ENCODE measurements at regions not wholly inside any gene's neighbourhood (a gene's known extent, or its start where the extent isn't known, plus 50 kb on each side); places are given as distances from the start of the nearest gene placed in this dataset.
A peak's percentile ranks its signal among the peaks of the same experiment; 100 is the strongest.

GRCh38 chr6:44735630-44735963, 348.1 kb downstream of the CDC5L start:
- Mint-ChIP-seq H3K9me3 (no peaks in the 10 kb centered on the region), H3K4me3 (no peak overlapping the region), H3K27ac (peak overlapping the region in 1 of 7 donors; percentile 54), H3K4me1 (peaks cover 0 to 5% (median under 1%) of the 10 kb centered on the region in 4 donors), H3K36me3 (no peaks in the 10 kb centered on the region), H3K27me3 (no peaks in the 10 kb centered on the region)
- ChIA-PET CTCF (ENCODE audit: partially characterized antibody) (no interaction called here), POLR2A (ENCODE audit: partially characterized antibody) (no interaction called here)
- DNase-seq, result no peak
- H3K36me3 ChIP-seq (ENCODE audit: insufficient read depth, low read length), result no peaks in the 10 kb centered on the region
- H3K4me3 ChIP-seq (ENCODE audit: low read length in 2 of 2), result no peak overlapping the region
- no peaks in the 10 kb centered on the region for H3K27me3 ChIP-seq (ENCODE audit: insufficient read depth, low read length)
- intact Hi-C loops (cut with micrococcal nuclease), result no loop called here
- H3K9me3 ChIP-seq (ENCODE audit: control insufficient read depth in 1 of 2, low read length in 2 of 2), result no peaks in the 10 kb centered on the region
- H3K4me1 ChIP-seq (ENCODE audit: insufficient read depth, low read length), result no peaks in the 10 kb centered on the region
- no peak overlapping the region for H3K27ac ChIP-seq (ENCODE audit: low read depth, low read length)

DNA sequence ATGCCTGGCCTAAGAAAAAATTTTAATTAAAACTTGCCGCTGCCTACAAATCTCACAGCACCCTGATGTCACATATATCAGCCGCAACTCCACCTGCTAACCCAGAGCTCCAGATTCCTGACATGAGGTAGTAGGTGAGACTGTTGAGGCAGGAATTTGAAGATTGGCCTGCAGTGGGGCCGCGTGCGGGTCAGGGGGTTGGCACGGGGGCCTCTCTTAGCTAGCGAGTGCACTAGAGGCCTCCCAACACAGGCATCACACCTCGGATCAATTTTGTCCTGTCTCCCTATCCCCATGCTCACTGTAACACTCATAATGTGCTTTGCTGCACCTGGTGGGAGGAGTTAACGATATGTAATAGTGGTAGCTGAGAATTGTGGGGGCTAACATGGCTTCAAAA, 349.8 kb downstream of the CDC5L start:
- no peaks in the 10 kb centered on the region for H3K27me3 Mint-ChIP-seq
- Histone ChIP-seq H3K27ac (ENCODE audit: low read depth, low read length) (no peak overlapping the region), H3K27me3 (ENCODE audit: insufficient read depth, low read length) (no peaks in the 10 kb centered on the region), H3K9me3 (ENCODE audit: control insufficient read depth in 1 of 2, low read length in 2 of 2) (no peaks in the 10 kb centered on the region), H3K4me3 (ENCODE audit: low read length in 2 of 2) (no peak overlapping the region), H3K36me3 (ENCODE audit: insufficient read depth, low read length) (no peaks in the 10 kb centered on the region), H3K4me1 (ENCODE audit: insufficient read depth, low read length) (no peaks in the 10 kb centered on the region)
- intact Hi-C loops (cut with micrococcal nuclease), result no loop called here
- no peak overlapping the region for H3K4me3 Mint-ChIP-seq
- H3K9me3 Mint-ChIP-seq, result no peaks in the 10 kb centered on the region
- peaks cover 0 to 9% (median under 1%) of the 10 kb centered on the region in 4 donors for H3K4me1 Mint-ChIP-seq
- CTCF ChIA-PET (ENCODE audit: partially characterized antibody), result no interaction called here
- DNase-seq, result no peak
- H3K27ac Mint-ChIP-seq, result no peak overlapping the region
- H3K36me3 Mint-ChIP-seq, result no peaks in the 10 kb centered on the region
- POLR2A ChIA-PET (ENCODE audit: partially characterized antibody), result no interaction called here

- DNase-seq, result no peak
- Histone ChIP-seq H3K4me3 (ENCODE audit: low read length in 2 of 2) (no peak overlapping the region), H3K36me3 (ENCODE audit: insufficient read depth, low read length) (no peaks in the 10 kb centered on the region), H3K27ac (ENCODE audit: low read depth, low read length) (no peak overlapping the region), H3K9me3 (ENCODE audit: control insufficient read depth in 1 of 2, low read length in 2 of 2) (no peaks in the 10 kb centered on the region), H3K4me1 (ENCODE audit: insufficient read depth, low read length) (no peaks in the 10 kb centered on the region), H3K27me3 (ENCODE audit: insufficient read depth, low read length) (no peaks in the 10 kb centered on the region)
- CTCF ChIA-PET (ENCODE audit: partially characterized antibody), result no interaction called here
- POLR2A ChIA-PET (ENCODE audit: partially characterized antibody), result no interaction called here
- Mint-ChIP-seq H3K36me3 (no peaks in the 10 kb centered on the region), H3K9me3 (no peaks in the 10 kb centered on the region), H3K4me1 (peaks cover 0 to 9% (median under 1%) of the 10 kb centered on the region in 4 donors), H3K27ac (peak overlapping the region in 1 of 7 donors; percentile 8), H3K27me3 (no peaks in the 10 kb centered on the region), H3K4me3 (no peak overlapping the region)
- intact Hi-C loops (cut with micrococcal nuclease), result no loop called here
Observed at GRCh38 chr6:44737829-44738528, 350.5 kb downstream of the CDC5L start.

DNA sequence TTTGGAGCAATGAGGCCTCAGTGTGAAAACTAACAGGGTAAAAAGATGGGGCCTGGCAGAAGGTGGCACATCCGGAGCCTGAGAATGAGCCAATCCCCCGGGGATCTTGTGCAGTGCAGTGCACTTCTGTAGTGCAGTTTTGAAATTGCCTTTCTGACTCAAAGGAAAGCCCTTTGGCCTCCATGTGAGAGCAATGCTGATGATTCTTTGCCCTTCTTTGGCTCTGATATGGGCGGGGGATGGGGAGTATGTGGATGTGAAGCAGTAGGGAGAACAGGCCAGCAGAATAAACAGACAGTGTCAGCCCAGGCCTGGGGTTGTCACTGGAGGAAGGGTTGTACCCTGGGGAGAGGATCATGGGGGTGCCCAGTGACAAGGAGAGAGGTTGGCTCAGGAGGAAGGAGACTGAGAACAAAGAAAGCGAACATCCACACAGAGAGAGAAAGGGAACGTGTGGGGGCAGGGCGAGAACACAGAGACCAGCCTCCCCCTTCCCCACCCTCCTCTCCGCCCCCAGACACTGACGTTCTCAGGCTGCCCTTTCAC, 351.2 kb downstream of the CDC5L start:
- Mint-ChIP-seq H3K4me3 (no peak overlapping the region), H3K27me3 (no peaks in the 10 kb centered on the region), H3K27ac (peak overlapping the region in 1 of 7 donors; percentile 25), H3K9me3 (no peaks in the 10 kb centered on the region), H3K36me3 (no peaks in the 10 kb centered on the region), H3K4me1 (peaks cover 0 to 9% (median under 1%) of the 10 kb centered on the region in 4 donors)
- Histone ChIP-seq H3K4me3 (ENCODE audit: low read length in 2 of 2) (no peak overlapping the region), H3K27me3 (ENCODE audit: insufficient read depth, low read length) (no peaks in the 10 kb centered on the region), H3K27ac (ENCODE audit: low read depth, low read length) (no peak overlapping the region), H3K4me1 (ENCODE audit: insufficient read depth, low read length) (no peaks in the 10 kb centered on the region), H3K36me3 (ENCODE audit: insufficient read depth, low read length) (no peaks in the 10 kb centered on the region), H3K9me3 (ENCODE audit: control insufficient read depth in 1 of 2, low read length in 2 of 2) (no peaks in the 10 kb centered on the region)
- DNase-seq, result no peak
- POLR2A ChIA-PET (ENCODE audit: partially characterized antibody), result no interaction called here
- CTCF ChIA-PET (ENCODE audit: partially characterized antibody), result no interaction called here
- intact Hi-C loops (cut with micrococcal nuclease), result no loop called here

GRCh38 chr6:44739181-44739580, 351.7 kb downstream of the CDC5L start:
- no peaks in the 10 kb centered on the region for H3K9me3 Mint-ChIP-seq
- no peak for DNase-seq
- ChIA-PET CTCF (ENCODE audit: partially characterized antibody) (no interaction called here), POLR2A (ENCODE audit: partially characterized antibody) (no interaction called here)
- H3K4me3 Mint-ChIP-seq, result no peak overlapping the region
- H3K27ac Mint-ChIP-seq, result no peak overlapping the region
- H3K4me1 Mint-ChIP-seq, result peaks cover 0 to 9% (median under 1%) of the 10 kb centered on the region in 4 donors
- Histone ChIP-seq H3K4me1 (ENCODE audit: insufficient read depth, low read length) (no peaks in the 10 kb centered on the region), H3K36me3 (ENCODE audit: insufficient read depth, low read length) (no peaks in the 10 kb centered on the region), H3K9me3 (ENCODE audit: control insufficient read depth in 1 of 2, low read length in 2 of 2) (no peaks in the 10 kb centered on the region), H3K27me3 (ENCODE audit: insufficient read depth, low read length) (no peaks in the 10 kb centered on the region), H3K4me3 (ENCODE audit: low read length in 2 of 2) (no peak overlapping the region), H3K27ac (ENCODE audit: low read depth, low read length) (no peak overlapping the region)
- no peaks in the 10 kb centered on the region for H3K27me3 Mint-ChIP-seq
- intact Hi-C loops (cut with micrococcal nuclease), result no loop called here
- no peaks in the 10 kb centered on the region for H3K36me3 Mint-ChIP-seq

GRCh38 chr6:44740566-44741120, 353.1 kb downstream of the CDC5L start:
- no peaks in the 10 kb centered on the region for H3K36me3 Mint-ChIP-seq
- Histone ChIP-seq H3K4me1 (ENCODE audit: insufficient read depth, low read length) (no peaks in the 10 kb centered on the region), H3K4me3 (ENCODE audit: low read length in 2 of 2) (no peak overlapping the region), H3K27ac (ENCODE audit: low read depth, low read length) (no peak overlapping the region), H3K36me3 (ENCODE audit: insufficient read depth, low read length) (no peaks in the 10 kb centered on the region), H3K9me3 (ENCODE audit: control insufficient read depth in 1 of 2, low read length in 2 of 2) (no peaks in the 10 kb centered on the region), H3K27me3 (ENCODE audit: insufficient read depth, low read length) (no peaks in the 10 kb centered on the region)
- H3K9me3 Mint-ChIP-seq, result peaks cover 0 to 8% (median 1%) of the 10 kb centered on the region in 8 donors
- H3K4me1 Mint-ChIP-seq, result peaks cover 0 to 4% (median under 1%) of the 10 kb centered on the region in 4 donors
- H3K27me3 Mint-ChIP-seq, result peaks cover 0 to 1% of the 10 kb centered on the region in 2 donors
- ChIA-PET POLR2A (ENCODE audit: partially characterized antibody) (no interaction called here), CTCF (ENCODE audit: partially characterized antibody) (interaction anchor here (1.1 kb wide), 1 partner anchor 10 kb away, joined by 3 read pairs; no protein-coding TSS in a partner anchor)
- H3K27ac Mint-ChIP-seq, result no peak overlapping the region
- intact Hi-C loops (cut with micrococcal nuclease), result no loop called here
- no peak for DNase-seq
- H3K4me3 Mint-ChIP-seq, result no peak overlapping the region

- DNase-seq, result no peak
- no peak overlapping the region for H3K27ac ChIP-seq (ENCODE audit: low read depth, low read length)
- Mint-ChIP-seq H3K4me1 (peaks cover 0 to 4% (median 0%) of the 10 kb centered on the region in 4 donors), H3K27ac (no peak overlapping the region), H3K36me3 (no peaks in the 10 kb centered on the region), H3K9me3 (peaks cover 0 to 8% (median 1%) of the 10 kb centered on the region in 8 donors), H3K27me3 (peaks cover 0 to 1% of the 10 kb centered on the region in 2 donors), H3K4me3 (no peak overlapping the region)
- no peaks in the 10 kb centered on the region for H3K27me3 ChIP-seq (ENCODE audit: insufficient read depth, low read length)
- H3K9me3 ChIP-seq (ENCODE audit: control insufficient read depth in 1 of 2, low read length in 2 of 2), result no peaks in the 10 kb centered on the region
- intact Hi-C loops (cut with micrococcal nuclease), result no loop called here
- H3K4me1 ChIP-seq (ENCODE audit: insufficient read depth, low read length), result no peaks in the 10 kb centered on the region
- ChIA-PET CTCF (ENCODE audit: partially characterized antibody) (no interaction called here), POLR2A (ENCODE audit: partially characterized antibody) (no interaction called here)
- H3K4me3 ChIP-seq (ENCODE audit: low read length in 2 of 2), result no peak overlapping the region
- no peaks in the 10 kb centered on the region for H3K36me3 ChIP-seq (ENCODE audit: insufficient read depth, low read length)
Observed at GRCh38 chr6:44742201-44742600, 354.7 kb downstream of the CDC5L start.
